Stomach (tissue), 8 donors: ENCODE measurements at regions not wholly inside any gene's neighbourhood (a gene's known extent, or its start where the extent isn't known, plus 50 kb on each side); places are given as distances from the start of the nearest gene placed in this dataset.

Experiments
- DNase-seq, 2 donors: peaks; one replicate each; pipeline versions ENCODE4 v3.0.0 to v3.0.0-alpha.2; 2013 to 2019
- H3K27ac ChIP-seq, 5 donors: fragments of 200-600 bp in 4 of 5; sonication (generic) in 4 of 5; one replicate each; pipeline ENCODE4 v1.5.1; 2013 to 2019; ENCODE audit warnings: mild to moderate bottlenecking in 1 of 5, moderate library complexity in 1 of 5
- H3K27me3 ChIP-seq, 3 donors: fragments of 200-600 bp; sonication (generic); one replicate each; pipeline ENCODE4 v1.5.1; 2017 to 2019; ENCODE audit warnings: mixed run types in 1 of 3
- H3K36me3 ChIP-seq, 4 donors: fragments of 200-600 bp; sonication (generic); 1 replicate in 3 of 4; 2 replicates in 1 of 4; pipeline ENCODE4 v1.5.1; 2016 to 2019
- H3K4me1 ChIP-seq, 4 donors: fragments of 200-600 bp; sonication (generic); one replicate each; pipeline ENCODE4 v1.5.1; 2016 to 2019
- H3K4me3 ChIP-seq, 4 donors: fragments of 200-600 bp; sonication (generic) in 3 of 4; one replicate each; pipeline ENCODE4 v1.5.1; 2016 to 2019; ENCODE audit warnings: mild to moderate bottlenecking in 1 of 4
- H3K9me3 ChIP-seq, 4 donors: fragments of 200-600 bp; sonication (generic); one replicate each; pipeline ENCODE4 v1.5.1; 2016 to 2019
- EP300 ChIP-seq: sonication (generic); formaldehyde crosslinking; IDR thresholded peaks from one replicate; pipeline ENCODE4 v1.6.1; 2017; ENCODE audit warnings: antibody characterized with exemption
- POLR2A ChIP-seq, 4 donors: fragments of 450-650 bp; IDR thresholded peaks; one replicate each; pipeline ENCODE4 v1.6.1; 2016; ENCODE audit warnings: antibody characterized with exemption in 4 of 4, control low read depth in 2 of 4, mild to moderate bottlenecking in 1 of 4, moderate library complexity in 1 of 4
- POLR2AphosphoS5 ChIP-seq, 3 donors: sonication (generic); formaldehyde crosslinking; IDR thresholded peaks; one replicate each; pipeline ENCODE4 v1.6.1; 2016; ENCODE audit warnings: antibody characterized with exemption in 3 of 3
- WGBS, 5 donors: extraction: QIAGEN DNeasy Blood & Tissue Kit in 3 of 5; methylation state at CpG; one replicate each; pipeline versions ENCODE4 v1.1.5 to v1.1.7; 2013 to 2018; 5-methylcytosine and 5-hydroxymethylcytosine counted together
- intact Hi-C: fragments of 100-400 bp; cut with DNase I; formaldehyde crosslinking; loops from one replicate; pipeline ENCODE4 v1.15.1; 2023; ENCODE audit warnings: low total_unique reads
- TF ChIP-seq, protein P1 (sequence below), 7 experiments: fragments of 450-650 bp in 4 of 7; fragments of 200-600 bp in 3 of 7; sonication (generic) in 3 of 7; IDR thresholded peaks; one replicate each; pipeline ENCODE4 v1.5.1; 2016 to 2019; ENCODE audit warnings: antibody characterized with exemption in 7 of 7, control low read depth in 2 of 7, mild to moderate bottlenecking in 1 of 7
- donor health status: healthy with polysubstance abuse.
- donor health status: Bipolar disorder and iron deficiency.
- donor health status: healthy.

DNA sequence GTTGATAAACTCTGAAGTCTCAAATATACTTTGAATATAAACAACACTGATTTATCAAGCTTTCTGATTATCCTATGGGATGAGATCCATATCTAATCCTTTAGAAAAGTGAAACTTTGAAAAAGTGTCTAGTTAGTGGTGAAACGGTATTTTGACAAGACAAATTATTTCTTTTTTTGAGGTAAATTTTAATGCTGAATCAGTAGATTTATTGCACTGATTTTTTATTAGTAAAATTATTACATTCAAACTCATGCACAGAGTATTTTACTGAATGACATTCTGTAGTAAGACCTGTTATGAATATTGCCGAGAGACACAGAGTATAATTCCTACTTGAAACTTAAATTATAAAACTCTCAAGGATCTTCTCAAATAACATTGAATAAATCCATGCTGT, 679.1 kb upstream of the SPRY2 start:
- DNase-seq = no peak
- Histone ChIP-seq H3K4me3 (no peak overlapping the region), H3K9me3 (peaks cover 0 to 12% (median 3%) of the 10 kb centered on the region in 4 donors), H3K36me3 (no peaks in the 10 kb centered on the region), H3K27ac (no peak overlapping the region), H3K27me3 (no peaks in the 10 kb centered on the region), H3K4me1 (no peaks in the 10 kb centered on the region)
- WGBS, 5 donors = 74 to 91% (median 90%) methylated on average over 2 of the region's 2 CpGs
- TF ChIP-seq EP300 = no peak
- TF ChIP-seq POLR2A (IDR thresholded peaks at IDR 0.05) = no peak
- no peak for TF ChIP-seq POLR2AphosphoS5 (IDR thresholded peaks at IDR 0.05)
- TF ChIP-seq, protein P1, sequence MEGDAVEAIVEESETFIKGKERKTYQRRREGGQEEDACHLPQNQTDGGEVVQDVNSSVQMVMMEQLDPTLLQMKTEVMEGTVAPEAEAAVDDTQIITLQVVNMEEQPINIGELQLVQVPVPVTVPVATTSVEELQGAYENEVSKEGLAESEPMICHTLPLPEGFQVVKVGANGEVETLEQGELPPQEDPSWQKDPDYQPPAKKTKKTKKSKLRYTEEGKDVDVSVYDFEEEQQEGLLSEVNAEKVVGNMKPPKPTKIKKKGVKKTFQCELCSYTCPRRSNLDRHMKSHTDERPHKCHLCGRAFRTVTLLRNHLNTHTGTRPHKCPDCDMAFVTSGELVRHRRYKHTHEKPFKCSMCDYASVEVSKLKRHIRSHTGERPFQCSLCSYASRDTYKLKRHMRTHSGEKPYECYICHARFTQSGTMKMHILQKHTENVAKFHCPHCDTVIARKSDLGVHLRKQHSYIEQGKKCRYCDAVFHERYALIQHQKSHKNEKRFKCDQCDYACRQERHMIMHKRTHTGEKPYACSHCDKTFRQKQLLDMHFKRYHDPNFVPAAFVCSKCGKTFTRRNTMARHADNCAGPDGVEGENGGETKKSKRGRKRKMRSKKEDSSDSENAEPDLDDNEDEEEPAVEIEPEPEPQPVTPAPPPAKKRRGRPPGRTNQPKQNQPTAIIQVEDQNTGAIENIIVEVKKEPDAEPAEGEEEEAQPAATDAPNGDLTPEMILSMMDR (IDR thresholded peaks at IDR 0.05) = no peak
- intact Hi-C loops = no loop called here

DNA sequence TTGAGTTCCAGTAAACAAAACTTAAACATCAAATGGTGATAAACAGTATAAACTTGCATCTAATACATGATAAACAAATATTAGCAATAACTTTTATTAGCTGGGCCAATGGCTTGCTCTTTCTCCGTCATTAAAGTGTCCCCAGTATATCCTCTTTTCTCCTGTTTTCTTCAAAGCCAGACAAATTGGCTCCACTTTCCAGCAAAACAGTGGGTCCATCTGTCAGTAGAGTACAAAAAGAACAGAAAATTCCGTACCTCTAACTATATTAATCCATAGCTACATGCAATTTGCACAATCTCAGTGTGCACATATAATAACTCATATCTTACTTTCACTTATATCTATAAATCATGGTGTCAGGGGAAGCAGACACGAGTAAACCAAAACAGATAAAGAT, 678.0 kb upstream of the SPRY2 start:
- H3K4me3 ChIP-seq = no peak overlapping the region
- H3K27ac ChIP-seq = no peak overlapping the region
- H3K27me3 ChIP-seq = no peaks in the 10 kb centered on the region
- H3K9me3 ChIP-seq = peaks cover 0 to 12% (median 3%) of the 10 kb centered on the region in 4 donors
- 53 to 61% (median 58%) methylated on average over 3 of the region's 3 CpGs for whole genome bisulfite sequencing, 5 donors
- no peak for DNase-seq
- H3K36me3 ChIP-seq = no peaks in the 10 kb centered on the region
- TF ChIP-seq, protein P1 (IDR thresholded peaks at IDR 0.05) = no peak
- TF ChIP-seq EP300 = no peak
- no peak for TF ChIP-seq POLR2AphosphoS5 (IDR thresholded peaks at IDR 0.05)
- no peak for TF ChIP-seq POLR2A (IDR thresholded peaks at IDR 0.05)
- intact Hi-C loops = no loop called here
- no peaks in the 10 kb centered on the region for H3K4me1 ChIP-seq

DNA sequence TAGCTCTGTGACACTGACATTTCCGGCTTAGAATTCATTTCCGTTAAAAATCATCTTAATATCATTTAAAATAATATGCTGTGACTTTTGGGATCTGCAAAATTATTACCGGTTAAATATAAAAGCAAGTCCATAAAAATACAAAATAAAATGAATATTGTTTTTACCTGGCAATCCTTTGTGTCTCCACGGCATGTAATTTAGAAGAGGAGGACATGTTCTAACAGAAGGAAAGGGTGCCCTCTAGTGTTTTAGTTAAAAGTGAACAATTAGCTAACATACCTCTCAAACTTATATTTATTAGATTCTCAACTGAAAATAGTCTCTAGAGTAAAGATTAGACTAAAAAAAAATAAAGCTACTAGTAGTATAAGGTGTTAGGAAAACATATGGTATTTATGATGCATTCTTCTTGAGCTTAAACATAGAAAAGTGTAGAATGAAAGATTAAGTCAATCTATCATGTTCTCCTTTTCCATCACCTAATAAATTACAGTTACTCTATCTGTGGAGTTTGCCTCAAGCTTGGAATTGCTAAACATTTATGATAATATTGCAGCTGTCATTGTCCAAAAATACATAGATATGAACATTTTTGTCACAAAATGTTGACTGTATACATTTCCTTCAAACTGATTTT, 676.7 kb upstream of the SPRY2 start:
- peak in 1 of 2 donors; percentile 79 for DNase-seq
- no peaks in the 10 kb centered on the region for H3K27me3 ChIP-seq
- no peaks in the 10 kb centered on the region for H3K36me3 ChIP-seq
- H3K4me1 ChIP-seq = no peaks in the 10 kb centered on the region
- H3K4me3 ChIP-seq = no peak overlapping the region
- no peak for TF ChIP-seq EP300
- TF ChIP-seq POLR2AphosphoS5 (IDR thresholded peaks at IDR 0.05) = no peak
- TF ChIP-seq, protein P1 (IDR thresholded peaks at IDR 0.05) = peak in 2 of 7 experiments; percentile 23 to 24
- 25 to 33% (median 28%) methylated on average over 4 of the region's 4 CpGs for WGBS, 5 donors
- peaks cover 0 to 9% (median under 1%) of the 10 kb centered on the region in 4 donors for H3K9me3 ChIP-seq
- no peak overlapping the region for H3K27ac ChIP-seq
- intact Hi-C loops = no loop called here

DNA sequence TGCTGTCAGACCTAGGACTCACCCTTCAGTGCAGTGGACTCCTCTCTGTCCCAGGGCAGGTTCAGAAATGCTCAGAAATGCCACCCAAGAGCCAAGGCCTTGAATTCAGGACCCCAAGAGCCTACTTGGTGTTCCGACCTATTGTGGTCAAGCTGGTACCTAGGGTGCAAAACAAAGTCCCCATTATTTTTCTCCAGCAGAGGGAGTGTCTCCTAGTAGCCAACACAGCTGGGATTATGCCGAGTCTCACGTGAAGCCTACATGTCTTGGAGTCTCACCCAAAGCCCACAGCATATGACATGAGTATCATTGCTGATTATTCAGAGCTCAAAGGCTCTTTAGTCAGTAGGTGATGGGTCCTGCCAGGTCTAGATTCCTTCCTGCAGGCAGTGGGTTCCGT, 671.1 kb upstream of the SPRY2 start:
- DNase-seq = no peak
- Histone ChIP-seq H3K36me3 (no peaks in the 10 kb centered on the region), H3K27me3 (no peaks in the 10 kb centered on the region), H3K27ac (no peak overlapping the region), H3K4me3 (no peak overlapping the region), H3K4me1 (no peaks in the 10 kb centered on the region), H3K9me3 (peaks cover 0 to 4% (median 0%) of the 10 kb centered on the region in 4 donors)
- no peak for TF ChIP-seq POLR2A (IDR thresholded peaks at IDR 0.05)
- no peak for TF ChIP-seq EP300
- TF ChIP-seq POLR2AphosphoS5 (IDR thresholded peaks at IDR 0.05) = no peak
- TF ChIP-seq, protein P1 (IDR thresholded peaks at IDR 0.05) = no peak
- intact Hi-C loops = no loop called here
- WGBS, 5 donors = 89 to 93% (median 90%) methylated on average over 4 of the region's 4 CpGs
